Hindlimb muscle (tissue), 1 donor: ENCODE measurements at regions not wholly inside any gene's neighbourhood (a gene's known extent, or its start where the extent isn't known, plus 50 kb on each side); places are given as distances from the start of the nearest gene placed in this dataset.
"Not testable (repeated sequence)": the region's sequence is repeated elsewhere in the genome, so short reads cannot be mapped to it uniquely, and the experiment has no call there.

Source experiments
- DNase-seq: peaks from one replicate; pipeline ENCODE4 v3.0.0-alpha.2; 2013

- DNase-seq, result no peak
Measured at GRCh38 chr16:52785653-52786052, 238.7 kb upstream of the TOX3 start.

GRCh38 chr16:52783616-52784015 is 236.7 kb upstream of the TOX3 start:
- no peak for DNase-seq

- no peak for DNase-seq
Measured at GRCh38 chr16:52781005-52781630, 234.2 kb upstream of the TOX3 start.

GRCh38 chr16:52773026-52773425 is 226.1 kb upstream of the TOX3 start:
- no peak for DNase-seq

- DNase-seq, result no peak
Measured at GRCh38 chr16:52770828-52771227, 223.9 kb upstream of the TOX3 start.

- DNase-seq, result no peak
Measured at GRCh38 chr16:52758473-52758855, 211.5 kb upstream of the TOX3 start.

- no peak for DNase-seq
Measured at GRCh38 chr16:52757746-52758472, 211.0 kb upstream of the TOX3 start.

GRCh38 chr16:52756812-52757517 is 210.0 kb upstream of the TOX3 start:
- DNase-seq, result no peak

GRCh38 chr16:52755396-52755795 is 208.5 kb upstream of the TOX3 start:
- no peak for DNase-seq

- no peak for DNase-seq
Measured at GRCh38 chr16:52751035-52751434, 204.1 kb upstream of the TOX3 start.

- no peak for DNase-seq
Measured at GRCh38 chr16:52748741-52749140, 201.8 kb upstream of the TOX3 start.

GRCh38 chr16:52747088-52747595 is 200.2 kb upstream of the TOX3 start:
- DNase-seq, result no peak

- no peak for DNase-seq
Measured at GRCh38 chr16:52743707-52744106, 196.8 kb upstream of the TOX3 start.

- DNase-seq, result no peak
Measured at GRCh38 chr16:52742608-52743170, 195.7 kb upstream of the TOX3 start.

GRCh38 chr16:52742052-52742451 is 195.1 kb upstream of the TOX3 start:
- no peak for DNase-seq

- DNase-seq, result no peak
Measured at GRCh38 chr16:52741351-52741750, 194.4 kb upstream of the TOX3 start.

GRCh38 chr16:52740766-52741165 is 193.8 kb upstream of the TOX3 start:
- DNase-seq, result no peak

- DNase-seq, result no peak
Measured at GRCh38 chr16:52740333-52740732, 193.4 kb upstream of the TOX3 start.

- DNase-seq, result not testable (repeated sequence)
Measured at GRCh38 chr16:52738992-52739391, 192.0 kb upstream of the TOX3 start.

- no peak for DNase-seq
Measured at GRCh38 chr16:52731219-52731875, 184.4 kb upstream of the TOX3 start.

GRCh38 chr16:52729731-52730130 is 182.8 kb upstream of the TOX3 start:
- no peak for DNase-seq

- no peak for DNase-seq
Measured at GRCh38 chr16:52727849-52728248, 180.9 kb upstream of the TOX3 start.

- DNase-seq, result no peak
Measured at GRCh38 chr16:52727441-52727840, 180.5 kb upstream of the TOX3 start.
